Adrenal gland (tissue), 9 donors: ENCODE measurements at regions not wholly inside any gene's neighbourhood (a gene's known extent, or its start where the extent isn't known, plus 50 kb on each side); places are given as distances from the start of the nearest gene placed in this dataset.

Source experiments
- DNase-seq, 7 donors: peaks; one replicate each; pipeline ENCODE4 v3.0.0-alpha.2; 2019 to 2020
- H3K27ac ChIP-seq, 5 donors: fragments of 200-600 bp; sonication (generic) in 4 of 5; 1 replicate in 3 of 5; 2 replicates in 2 of 5; pipeline versions ENCODE4 v1.5.1 to v1.8.0; 2016 to 2020; ENCODE audit warnings: mild to moderate bottlenecking in 1 of 5
- H3K27me3 ChIP-seq: fragments of 200-600 bp; 2 replicates; pipeline ENCODE4 v1.8.0; 2021
- H3K36me3 ChIP-seq, 2 donors: fragments of 200-600 bp; replicated peaks in 1 of 2; 1 replicate in 1 of 2; 2 replicates in 1 of 2; pipeline versions ENCODE4 v1.5.1 to v1.8.0; 2018 to 2022
- H3K4me1 ChIP-seq, 2 donors: fragments of 200-600 bp; replicated peaks in 1 of 2; 1 replicate in 1 of 2; 2 replicates in 1 of 2; pipeline versions ENCODE4 v1.5.1 to v1.8.0; 2018 to 2021
- H3K4me3 ChIP-seq, 4 donors: fragments of 200-600 bp; sonication (generic) in 3 of 4; one replicate each; pipeline ENCODE4 v1.5.1; 2016 to 2018
- H3K9me3 ChIP-seq, 3 donors: fragments of 200-600 bp; sonication (generic) in 1 of 3; replicated peaks in 1 of 3; 1 replicate in 2 of 3; 2 replicates in 1 of 3; pipeline versions ENCODE4 v1.5.1 to v1.8.0; 2016 to 2021
- CTCF ChIP-seq, 6 experiments: fragments of 450-650 bp in 4 of 6; fragments of 200-600 bp in 2 of 6; sonication (generic) in 1 of 6; IDR thresholded peaks; 1 replicate in 5 of 6; 2 replicates in 1 of 6; pipeline versions ENCODE4 v1.5.1 to v1.8.0; 2016 to 2021; ENCODE audit warnings: antibody characterized with exemption in 6 of 6, mild to moderate bottlenecking in 2 of 6, moderate library complexity in 1 of 6
- POLR2A ChIP-seq, 2 donors: fragments of 450-650 bp; IDR thresholded peaks; one replicate each; pipeline ENCODE4 v1.6.1; 2017; ENCODE audit warnings: antibody characterized with exemption in 2 of 2, mild to moderate bottlenecking in 2 of 2, moderate library complexity in 1 of 2
- WGBS, 4 donors: extraction: QIAGEN DNeasy Blood & Tissue Kit in 2 of 4; methylation state at CpG; one replicate each; pipeline versions ENCODE4 v1.1.5 to v1.1.7; 2013 to 2017; 5-methylcytosine and 5-hydroxymethylcytosine counted together
- intact Hi-C, 2 donors: fragments of 100-400 bp; cut with DNase I; formaldehyde crosslinking; loops; one replicate each; pipeline versions ENCODE4 v1.14.1 to v1.15.0; 2022 to 2023
- donor health status: healthy with polysubstance abuse.
- donor health status: Bipolar disorder and iron deficiency.
- donor health status: DM: yes; HTN: yes; CAD: no.
- donor health status: DM: no; HTN: no; CAD: no.
- donor health status: DM: no; HTN: no; CAD: no.

GRCh38 chr2:193520709-193521458 lies 1326.2 kb upstream of the TMEFF2 start:
- no peaks in the 10 kb centered on the region for H3K4me1 ChIP-seq
- 64 to 77% (median 75%) methylated on average over 5 of the region's 5 CpGs for WGBS, 4 donors
- TF ChIP-seq CTCF (IDR thresholded peaks at IDR 0.05) (no peak), POLR2A (IDR thresholded peaks at IDR 0.05) (no peak)

GRCh38 chr2:193518041-193518817 lies 1323.5 kb upstream of the TMEFF2 start:
- H3K27me3 ChIP-seq: no peaks in the 10 kb centered on the region
- no peak overlapping the region for H3K4me3 ChIP-seq
- no peaks in the 10 kb centered on the region for H3K4me1 ChIP-seq
- intact Hi-C loops: no loop called here
- H3K27ac ChIP-seq: no peak overlapping the region
- DNase-seq: no peak
- WGBS, 4 donors: 69 to 75% (median 72%) methylated on average over 6 of the region's 6 CpGs
- no peaks in the 10 kb centered on the region for H3K36me3 ChIP-seq
- no peak for TF ChIP-seq POLR2A (IDR thresholded peaks at IDR 0.05)
- TF ChIP-seq CTCF (IDR thresholded peaks at IDR 0.05): no peak
- H3K9me3 ChIP-seq: no peaks in the 10 kb centered on the region

More at GRCh38 chr2:193520709-193521458, 1326.2 kb upstream of the TMEFF2 start:
- no peak for DNase-seq
- H3K27me3 ChIP-seq: no peaks in the 10 kb centered on the region
- H3K4me3 ChIP-seq: no peak overlapping the region
- H3K27ac ChIP-seq: no peak overlapping the region
- no peaks in the 10 kb centered on the region for H3K36me3 ChIP-seq
- intact Hi-C loops: no loop called here
- no peaks in the 10 kb centered on the region for H3K9me3 ChIP-seq

GRCh38 chr2:193517615-193518014 lies 1322.9 kb upstream of the TMEFF2 start:
- no peak for DNase-seq
- H3K9me3 ChIP-seq: no peaks in the 10 kb centered on the region
- intact Hi-C loops: no loop called here
- no peak overlapping the region for H3K4me3 ChIP-seq
- WGBS, 4 donors: 45 to 63% (median 54%) methylated on average over 1 of the region's 1 CpG
- H3K27me3 ChIP-seq: no peaks in the 10 kb centered on the region
- no peaks in the 10 kb centered on the region for H3K36me3 ChIP-seq
- H3K4me1 ChIP-seq: no peaks in the 10 kb centered on the region
- TF ChIP-seq CTCF (IDR thresholded peaks at IDR 0.05) (no peak), POLR2A (IDR thresholded peaks at IDR 0.05) (no peak)
- H3K27ac ChIP-seq: no peak overlapping the region

GRCh38 chr2:193506035-193506434 lies 1311.3 kb upstream of the TMEFF2 start:
- Histone ChIP-seq H3K4me1 (no peaks in the 10 kb centered on the region), H3K27ac (no peak overlapping the region), H3K27me3 (no peaks in the 10 kb centered on the region), H3K9me3 (no peaks in the 10 kb centered on the region), H3K4me3 (no peak overlapping the region), H3K36me3 (no peaks in the 10 kb centered on the region)
- 94 to 100% (median 96%) methylated on average over 11 of the region's 11 CpGs for WGBS, 4 donors
- TF ChIP-seq POLR2A (IDR thresholded peaks at IDR 0.05): no peak
- no peak for TF ChIP-seq CTCF (IDR thresholded peaks at IDR 0.05)
- intact Hi-C loops: no loop called here
- no peak for DNase-seq
